H9 (cell line): ENCODE measurements at regions not wholly inside any gene's neighbourhood (a gene's known extent, or its start where the extent isn't known, plus 50 kb on each side); places are given as distances from the start of the nearest gene placed in this dataset.

Experiments used
- DNase-seq: peaks from one replicate; pipeline ENCODE4 v3.0.0-alpha.2; 2017
- H2AFZ ChIP-seq: one replicate; pipeline ENCODE4 v1.6.1; 2013; ENCODE audit warnings: mild to moderate bottlenecking, low read length, control low read depth, moderate library complexity
- H2AK5ac ChIP-seq: 2 replicates; pipeline ENCODE4 v1.6.1; 2013; ENCODE audit warnings: low read length, control low read depth, mixed read lengths; ENCODE audit not compliant: insufficient read length
- H2BK120ac ChIP-seq: one replicate; pipeline ENCODE4 v1.6.1; 2013; ENCODE audit warnings: low read depth, mild to moderate bottlenecking, low read length, control low read depth, inconsistent platforms; ENCODE audit not compliant: poor library complexity, severe bottlenecking
- H2BK12ac ChIP-seq: 2 replicates; pipeline ENCODE4 v1.6.1; 2013; ENCODE audit warnings: low read length, control low read depth, mixed read lengths, low read depth; ENCODE audit not compliant: insufficient read length
- H2BK15ac ChIP-seq: 2 replicates; pipeline ENCODE4 v1.6.1; 2013; ENCODE audit warnings: low read depth, low read length, control low read depth
- H2BK20ac ChIP-seq: one replicate; pipeline ENCODE4 v1.6.1; 2013; ENCODE audit warnings: low read depth, mild to moderate bottlenecking, low read length, control low read depth, inconsistent platforms; ENCODE audit not compliant: poor library complexity, severe bottlenecking
- H2BK5ac ChIP-seq: 2 replicates; pipeline ENCODE4 v1.6.1; 2013; ENCODE audit warnings: low read length, control low read depth, mixed read lengths; ENCODE audit not compliant: insufficient read length
- H3K14ac ChIP-seq: 2 replicates; pipeline ENCODE4 v1.6.1; 2013; ENCODE audit warnings: low read length, control low read depth; ENCODE audit not compliant: insufficient read depth
- H3K18ac ChIP-seq: 2 replicates; pipeline ENCODE4 v1.6.1; 2013; ENCODE audit warnings: low read depth, mild to moderate bottlenecking, mixed read lengths, low read length, control low read depth; ENCODE audit not compliant: insufficient read length
- H3K23ac ChIP-seq: 2 replicates; pipeline ENCODE4 v1.6.1; 2013; ENCODE audit warnings: low read length, control low read depth, mixed read lengths, low read depth; ENCODE audit not compliant: insufficient read length
- H3K23me2 ChIP-seq: 2 replicates; pipeline ENCODE4 v1.6.1; 2013; ENCODE audit warnings: low read depth, mild to moderate bottlenecking, mixed read lengths, low read length, control low read depth; ENCODE audit not compliant: insufficient read length, poor library complexity, severe bottlenecking
- H3K27ac ChIP-seq: 2 replicates; pipeline ENCODE4 v1.5.1; 2013; ENCODE audit warnings: low read length, control low read depth, mixed read lengths, low read depth; ENCODE audit not compliant: insufficient read length
- H3K27me3 ChIP-seq: 2 replicates; pipeline ENCODE4 v1.6.1; 2013; ENCODE audit warnings: low read length, control low read depth, inconsistent platforms; ENCODE audit not compliant: insufficient read depth
- H3K4ac ChIP-seq: 2 replicates; pipeline ENCODE4 v1.6.1; 2013; ENCODE audit warnings: low read depth, mild to moderate bottlenecking, control low read depth, inconsistent platforms, low read length, moderate library complexity
- H3K4me1 ChIP-seq: 2 replicates; pipeline ENCODE4 v1.6.1; 2013; ENCODE audit warnings: low read length, control low read depth, inconsistent platforms; ENCODE audit not compliant: insufficient read depth
- H3K4me2 ChIP-seq: 2 replicates; pipeline ENCODE4 v1.6.1; 2013; ENCODE audit warnings: low read length, control low read depth, mixed read lengths; ENCODE audit not compliant: insufficient read length, insufficient read depth
- H3K56ac ChIP-seq: 2 replicates; pipeline ENCODE4 v1.6.1; 2013; ENCODE audit warnings: low read depth, mild to moderate bottlenecking, mixed read lengths, low read length, control low read depth; ENCODE audit not compliant: insufficient read length
- H3K79me1 ChIP-seq: 2 replicates; pipeline ENCODE4 v1.6.1; 2013; ENCODE audit warnings: low read depth, mild to moderate bottlenecking, moderate library complexity, low read length, control low read depth, inconsistent platforms; ENCODE audit not compliant: insufficient read depth, poor library complexity, severe bottlenecking
- H3K79me2 ChIP-seq: 2 replicates; pipeline ENCODE4 v1.6.1; 2013; ENCODE audit warnings: low read length, control low read depth, inconsistent platforms; ENCODE audit not compliant: insufficient read depth
- H3K9ac ChIP-seq: 2 replicates; pipeline ENCODE4 v1.6.1; 2013; ENCODE audit warnings: low read length, control low read depth, mixed read lengths; ENCODE audit not compliant: insufficient read length; ENCODE audit errors: extremely low read depth
- H3K9me3 ChIP-seq: one replicate; pipeline ENCODE4 v1.6.1; 2013; ENCODE audit warnings: low read depth, low read length, inconsistent platforms; ENCODE audit not compliant: control insufficient read depth
- H3T11ph ChIP-seq: one replicate; pipeline ENCODE4 v1.6.1; 2013; ENCODE audit warnings: mild to moderate bottlenecking, low read length, control low read depth, inconsistent platforms
- H4K20me1 ChIP-seq: one replicate; pipeline ENCODE4 v1.6.1; 2013; ENCODE audit not compliant: control insufficient read depth, insufficient read length, insufficient read depth
- H4K5ac ChIP-seq: 2 replicates; pipeline ENCODE4 v1.6.1; 2013; ENCODE audit warnings: low read depth, mild to moderate bottlenecking, mixed read lengths, low read length, control low read depth; ENCODE audit not compliant: insufficient read length
- H4K8ac ChIP-seq: replicated peaks from 2 replicates; pipeline ENCODE4 v1.6.1; 2013; ENCODE audit warnings: low read length, control low read depth, mixed read lengths, low read depth; ENCODE audit not compliant: insufficient read length
- H4K91ac ChIP-seq: 2 replicates; pipeline ENCODE4 v1.6.1; 2013; ENCODE audit warnings: low read depth, mild to moderate bottlenecking, moderate library complexity, mixed read lengths, low read length, control low read depth; ENCODE audit not compliant: insufficient read length
- H3K27ac Mint-ChIP-seq, 3 experiments: 2 replicates in 2 of 3; 3 replicates in 1 of 3; pipeline ENCODE4 v1.8.0; 2020 to 2021; ENCODE audit warnings: mixed read lengths in 3 of 3, mild to moderate bottlenecking in 1 of 3, moderate library complexity in 1 of 3
- H3K27me3 Mint-ChIP-seq: 2 replicates; pipeline ENCODE4 v1.8.0; 2021; ENCODE audit warnings: low read depth, mild to moderate bottlenecking, moderate library complexity, mixed read lengths
- H3K36me3 Mint-ChIP-seq, 3 experiments: 2 replicates in 2 of 3; 3 replicates in 1 of 3; pipeline ENCODE4 v1.8.0; 2020 to 2021; ENCODE audit warnings: low read depth in 3 of 3, mixed read lengths in 3 of 3; ENCODE audit not compliant: insufficient read depth in 1 of 3
- H3K4me1 Mint-ChIP-seq, 2 experiments: 2 replicates each; pipeline ENCODE4 v1.8.0; 2020; ENCODE audit warnings: mixed read lengths in 2 of 2
- H3K4me3 Mint-ChIP-seq, 2 experiments: 2 replicates in 1 of 2; 3 replicates in 1 of 2; pipeline ENCODE4 v1.8.0; 2020 to 2021; ENCODE audit warnings: mild to moderate bottlenecking in 2 of 2, mixed read lengths in 2 of 2, moderate library complexity in 1 of 2
- H3K9me3 Mint-ChIP-seq, 2 experiments: 2 replicates in 1 of 2; 3 replicates in 1 of 2; pipeline ENCODE4 v1.8.0; 2020; ENCODE audit warnings: mild to moderate bottlenecking in 2 of 2, mixed read lengths in 2 of 2, moderate library complexity in 1 of 2
- CTCF ChIP-seq: fragments of 200-600 bp; sonication (generic); conservative IDR thresholded peaks from 3 replicates; pipeline ENCODE4 v1.8.0; 2021; ENCODE audit warnings: antibody characterized with exemption, mild to moderate bottlenecking
- WGBS: extraction: QIAGEN DNeasy Blood & Tissue Kit; methylation state at CpG from one replicate; pipeline ENCODE4 v1.1.7; 2013; ENCODE audit warnings: missing lambda C conversion rate, low lambda C conversion rate, mixed read lengths; ENCODE audit not compliant: insufficient read length; ENCODE audit errors: extremely low coverage; 5-methylcytosine and 5-hydroxymethylcytosine counted together

DNA sequence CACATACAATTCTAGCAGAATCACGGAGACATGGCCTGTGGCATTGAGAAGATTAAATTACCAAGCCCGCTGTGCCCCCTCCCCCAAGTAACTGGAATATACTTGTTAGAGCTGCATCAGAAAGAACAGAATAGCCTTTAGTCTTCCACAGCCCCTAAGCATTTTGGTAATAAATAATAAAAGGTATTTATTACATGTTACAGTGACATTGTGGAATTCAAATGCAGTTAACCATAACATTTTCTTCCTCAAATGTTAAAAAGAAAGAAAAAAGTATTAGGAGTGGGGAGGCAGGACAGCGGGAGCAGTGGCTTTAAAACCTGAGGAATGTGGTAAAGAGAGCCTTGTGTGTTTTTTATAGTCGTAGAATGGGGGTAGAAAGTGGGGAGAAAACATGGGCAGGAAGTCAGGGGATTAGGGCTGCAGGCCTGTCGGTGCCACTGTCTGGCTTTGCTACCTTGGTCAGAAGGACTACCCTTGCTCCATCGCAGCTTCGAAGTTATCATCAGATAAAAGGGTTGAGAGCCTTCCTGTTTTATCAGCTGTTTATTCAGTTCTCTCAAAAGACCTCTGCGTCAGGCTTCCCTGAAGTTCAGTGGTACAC is 255.9 kb downstream of the MSRB3 start:
- H2AFZ ChIP-seq = no peak overlapping the region
- H3K23me2 ChIP-seq = no peaks in the 10 kb centered on the region
- no peaks in the 10 kb centered on the region for H3K79me1 ChIP-seq
- H2BK15ac ChIP-seq = no peak overlapping the region
- H2BK12ac ChIP-seq = no peak overlapping the region
- H3K14ac ChIP-seq = no peak overlapping the region
- no peak overlapping the region for H3K4me2 ChIP-seq
- H3K56ac ChIP-seq = no peak overlapping the region
- H3K79me2 ChIP-seq = no peaks in the 10 kb centered on the region
- H3K27ac Mint-ChIP-seq = no peak overlapping the region
- no peaks in the 10 kb centered on the region for H3K9me3 ChIP-seq
- H2BK20ac ChIP-seq = no peak overlapping the region
- H3T11ph ChIP-seq = no peak overlapping the region
- H4K8ac ChIP-seq = no peak overlapping the region
- peaks cover 17 to 24% of the 10 kb centered on the region in 2 experiments for H3K4me1 Mint-ChIP-seq
- no peaks in the 10 kb centered on the region for H4K20me1 ChIP-seq
- H3K27me3 ChIP-seq = no peaks in the 10 kb centered on the region
- H3K23ac ChIP-seq = no peak overlapping the region
- no peak overlapping the region for H4K91ac ChIP-seq
- H3K9ac ChIP-seq = no peak overlapping the region
- no peak overlapping the region for H3K4ac ChIP-seq
- H2BK120ac ChIP-seq = no peak overlapping the region
- H3K36me3 Mint-ChIP-seq = peaks cover 0 to 3% (median 2%) of the 10 kb centered on the region in 3 experiments; a peak in 3 of 7 replicates
- no CpG with 5 or more reads among the region's 8 CpGs for WGBS
- no peak overlapping the region for H4K5ac ChIP-seq
- no peak overlapping the region for H2BK5ac ChIP-seq
- peaks cover 5 to 9% of the 10 kb centered on the region in 2 experiments for H3K9me3 Mint-ChIP-seq
- no peak for DNase-seq
- H3K18ac ChIP-seq = no peak overlapping the region
- H2AK5ac ChIP-seq = no peak overlapping the region
- H3K4me3 Mint-ChIP-seq = no peak overlapping the region
- H3K4me1 ChIP-seq = peaks cover 2% of the 10 kb centered on the region; the same call in 1 of the 2 replicates
- TF ChIP-seq CTCF = no peak
- H3K27me3 Mint-ChIP-seq = no peaks in the 10 kb centered on the region; the same call in 1 of the 2 replicates
- H3K27ac ChIP-seq = no peak overlapping the region
